22Rv1 (cell line): ENCODE measurements at regions not wholly inside any gene's neighbourhood (a gene's known extent, or its start where the extent isn't known, plus 50 kb on each side); places are given as distances from the start of the nearest gene placed in this dataset.

ENCODE experiments used
- H3K27ac ChIP-seq: fragments of 450-650 bp; 2 replicates; pipeline ENCODE4 v1.5.1; 2017
- CTCF ChIP-seq: fragments of 450-650 bp; IDR thresholded peaks from 2 replicates; pipeline ENCODE4 v1.5.1; 2017; ENCODE audit warnings: mild to moderate bottlenecking
- ZFX ChIP-seq: fragments of 450-650 bp; IDR thresholded peaks from 2 replicates; pipeline ENCODE4 v1.6.1; 2017; ENCODE audit warnings: antibody characterized with exemption, borderline replicate concordance

GRCh38 chr2:204333861-204334260 lies 211.4 kb upstream of the PARD3B start:
- H3K27ac ChIP-seq, result no peak overlapping the region

GRCh38 chr2:204335451-204336058 lies 209.7 kb upstream of the PARD3B start:
- TF ChIP-seq ZFX (no peak), CTCF (no peak)
- no peak overlapping the region for H3K27ac ChIP-seq

More at GRCh38 chr2:204333861-204334260, 211.4 kb upstream of the PARD3B start:
- TF ChIP-seq ZFX, result no peak
- no peak for TF ChIP-seq CTCF

GRCh38 chr2:204336153-204336744 lies 209.0 kb upstream of the PARD3B start:
- no peak for TF ChIP-seq CTCF
- no peak for TF ChIP-seq ZFX
- H3K27ac ChIP-seq, result no peak overlapping the region

- H3K27ac ChIP-seq, result no peak overlapping the region
- TF ChIP-seq CTCF, result no peak
- no peak for TF ChIP-seq ZFX
These were observed 207.6 kb upstream of the PARD3B start for GRCh38 chr2:204337638-204338037.

- H3K27ac ChIP-seq, result no peak overlapping the region
These were observed 206.0 kb upstream of the PARD3B start for GRCh38 chr2:204339212-204339715.

GRCh38 chr2:204340511-204340910 lies 204.8 kb upstream of the PARD3B start:
- H3K27ac ChIP-seq, result no peak overlapping the region
- TF ChIP-seq ZFX (no peak), CTCF (no peak)

More at GRCh38 chr2:204339212-204339715, 206.0 kb upstream of the PARD3B start:
- TF ChIP-seq ZFX, result no peak

GRCh38 chr2:204341887-204342276 lies 203.4 kb upstream of the PARD3B start:
- no peak for TF ChIP-seq ZFX
- no peak for TF ChIP-seq CTCF

More at GRCh38 chr2:204341887-204342276, 203.4 kb upstream of the PARD3B start:
- H3K27ac ChIP-seq, result no peak overlapping the region
